ENCODE measurements at regions not wholly inside any gene's neighbourhood (a gene's known extent, or its start where the extent isn't known, plus 50 kb on each side); places are given as distances from the start of the nearest gene placed in this dataset.

- TF ChIP-seq CTCF (IDR thresholded peaks at IDR 0.05; ENCODE audit: borderline replicate concordance, control extremely low read depth, extremely low read depth, insufficient read depth, missing control alignments): no peak
- DNase-seq (ENCODE audit: low spot score): no peak
- in situ Hi-C loops (cut with MboI; ENCODE audit: low sequenced_read_pairs, unreplicated experiment): no loop called here
Measured at GRCh38 chr18:10245846-10246175, 208.6 kb upstream of the APCDD1 start.

GRCh38 chr18:10247021-10247741 is 207.3 kb upstream of the APCDD1 start:
- no peak for TF ChIP-seq CTCF (IDR thresholded peaks at IDR 0.05; ENCODE audit: borderline replicate concordance, control extremely low read depth, extremely low read depth, insufficient read depth, missing control alignments)
- in situ Hi-C loops (cut with MboI; ENCODE audit: low sequenced_read_pairs, unreplicated experiment): no loop called here
- DNase-seq (ENCODE audit: low spot score): no peak

- no peak for TF ChIP-seq CTCF (IDR thresholded peaks at IDR 0.05; ENCODE audit: borderline replicate concordance, control extremely low read depth, extremely low read depth, insufficient read depth, missing control alignments)
- DNase-seq (ENCODE audit: low spot score): no peak
- in situ Hi-C loops (cut with MboI; ENCODE audit: low sequenced_read_pairs, unreplicated experiment): no loop called here
Measured at GRCh38 chr18:10247742-10248082, 206.7 kb upstream of the APCDD1 start.

- in situ Hi-C loops (cut with MboI; ENCODE audit: low sequenced_read_pairs, unreplicated experiment): no loop called here
- DNase-seq (ENCODE audit: low spot score): no peak
- no peak for TF ChIP-seq CTCF (IDR thresholded peaks at IDR 0.05; ENCODE audit: borderline replicate concordance, control extremely low read depth, extremely low read depth, insufficient read depth, missing control alignments)
Measured at GRCh38 chr18:10248738-10249137, 205.7 kb upstream of the APCDD1 start.

- DNase-seq (ENCODE audit: low spot score): no peak
- TF ChIP-seq CTCF (IDR thresholded peaks at IDR 0.05; ENCODE audit: borderline replicate concordance, control extremely low read depth, extremely low read depth, insufficient read depth, missing control alignments): no peak
- in situ Hi-C loops (cut with MboI; ENCODE audit: low sequenced_read_pairs, unreplicated experiment): no loop called here
Measured at GRCh38 chr18:10249270-10249669, 205.2 kb upstream of the APCDD1 start.

- DNase-seq (ENCODE audit: low spot score): no peak
- in situ Hi-C loops (cut with MboI; ENCODE audit: low sequenced_read_pairs, unreplicated experiment): no loop called here
- TF ChIP-seq CTCF (IDR thresholded peaks at IDR 0.05; ENCODE audit: borderline replicate concordance, control extremely low read depth, extremely low read depth, insufficient read depth, missing control alignments): no peak
Measured at GRCh38 chr18:10249801-10250200, 204.6 kb upstream of the APCDD1 start.
